Smooth muscle cell (in vitro differentiated cells): ENCODE measurements at regions not wholly inside any gene's neighbourhood (a gene's known extent, or its start where the extent isn't known, plus 50 kb on each side); places are given as distances from the start of the nearest gene placed in this dataset.

ENCODE experiments used
- DNase-seq: peaks from one replicate; lab custom pipeline; 2025; ENCODE audit not compliant: unreplicated experiment; lab: John Stamatoyannopoulos, UW
- H2AFZ ChIP-seq: fragments of 200-600 bp; sonication (generic); 2 replicates; pipeline ENCODE4 v1.6.0; 2016; ENCODE audit warnings: antibody characterized with exemption, low read depth, mild to moderate bottlenecking
- H3F3A ChIP-seq: fragments of 200-600 bp; sonication (generic); 2 replicates; pipeline ENCODE4 v1.6.0; 2017; ENCODE audit warnings: antibody characterized with exemption, low read depth
- H3K27ac ChIP-seq: fragments of 200-600 bp; sonication (generic); 2 replicates; pipeline ENCODE4 v1.5.1; 2016; ENCODE audit warnings: low read depth, mild to moderate bottlenecking
- H3K27me3 ChIP-seq: fragments of 200-600 bp; sonication (generic); 2 replicates; pipeline ENCODE4 v1.6.1; 2016; ENCODE audit warnings: low read depth, mild to moderate bottlenecking
- H3K36me3 ChIP-seq: fragments of 200-600 bp; sonication (generic); 2 replicates; pipeline ENCODE4 v1.5.1; 2016; ENCODE audit warnings: low read depth
- H3K4me1 ChIP-seq: fragments of 200-600 bp; sonication (generic); 2 replicates; pipeline ENCODE4 v1.5.1; 2016; ENCODE audit warnings: low read depth
- H3K4me2 ChIP-seq: fragments of 200-600 bp; sonication (generic); 2 replicates; pipeline ENCODE4 v1.6.0; 2016; ENCODE audit warnings: mild to moderate bottlenecking
- H3K4me3 ChIP-seq: fragments of 200-600 bp; sonication (generic); 2 replicates; pipeline ENCODE4 v1.5.1; 2016; ENCODE audit warnings: mild to moderate bottlenecking
- H3K79me2 ChIP-seq: fragments of 200-600 bp; sonication (generic); 2 replicates; pipeline ENCODE4 v1.6.0; 2016; ENCODE audit warnings: low read depth, mild to moderate bottlenecking
- H3K9ac ChIP-seq: fragments of 200-600 bp; sonication (generic); 2 replicates; pipeline ENCODE4 v1.6.0; 2016; ENCODE audit warnings: low read depth
- H3K9me3 ChIP-seq: fragments of 200-600 bp; sonication (generic); replicated peaks from 2 replicates; pipeline ENCODE4 v1.5.1; 2016; ENCODE audit warnings: low read depth
- H4K20me1 ChIP-seq: fragments of 200-600 bp; sonication (generic); 2 replicates; pipeline ENCODE4 v1.6.0; 2016; ENCODE audit warnings: low read depth
- WGBS: methylation state at CpG from one replicate; pipeline ENCODE4 v1.1.7; 2016; ENCODE audit warnings: low lambda C conversion rate; 5-methylcytosine and 5-hydroxymethylcytosine counted together
- TF ChIP-seq, protein P1 (sequence below): fragments of 200-600 bp; sonication (generic); IDR thresholded peaks from 2 replicates; pipeline ENCODE4 v1.5.1; 2017; ENCODE audit warnings: borderline replicate concordance, mild to moderate bottlenecking, antibody characterized with exemption; ENCODE audit not compliant: insufficient read depth, poor library complexity, severe bottlenecking

DNA sequence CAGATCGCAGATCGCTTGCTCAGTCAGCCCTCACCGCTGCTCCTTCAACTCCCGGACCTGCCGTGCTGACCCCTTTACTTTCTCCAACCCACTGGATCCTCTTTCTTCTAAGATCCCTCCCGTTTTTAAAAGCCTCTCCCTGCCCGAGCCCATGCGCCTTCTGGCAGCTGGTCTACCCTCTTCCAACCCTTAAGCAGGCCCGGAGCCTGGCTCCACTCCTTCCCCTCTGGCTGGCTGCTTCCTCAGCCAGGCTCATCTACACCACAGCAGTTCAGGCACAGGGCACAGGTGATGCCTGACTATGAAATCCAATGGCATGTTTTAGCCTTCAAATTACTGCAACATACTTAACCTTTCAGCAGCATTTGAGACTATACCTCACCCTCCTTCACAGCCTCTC lies 63.8 kb upstream of the PABPC3 start:
- Histone ChIP-seq H3K36me3 (no peaks in the 10 kb centered on the region), H2AFZ (no peak overlapping the region), H3K4me2 (no peak overlapping the region), H3K9ac (no peak overlapping the region), H4K20me1 (no peaks in the 10 kb centered on the region), H3K4me1 (no peaks in the 10 kb centered on the region), H3K4me3 (no peak overlapping the region), H3K9me3 (no peaks in the 10 kb centered on the region), H3F3A (no peaks in the 10 kb centered on the region), H3K27me3 (no peaks in the 10 kb centered on the region), H3K79me2 (no peaks in the 10 kb centered on the region), H3K27ac (no peak overlapping the region)
- WGBS: 86% methylated on average over 9 of the region's 9 CpGs
- TF ChIP-seq, protein P1, sequence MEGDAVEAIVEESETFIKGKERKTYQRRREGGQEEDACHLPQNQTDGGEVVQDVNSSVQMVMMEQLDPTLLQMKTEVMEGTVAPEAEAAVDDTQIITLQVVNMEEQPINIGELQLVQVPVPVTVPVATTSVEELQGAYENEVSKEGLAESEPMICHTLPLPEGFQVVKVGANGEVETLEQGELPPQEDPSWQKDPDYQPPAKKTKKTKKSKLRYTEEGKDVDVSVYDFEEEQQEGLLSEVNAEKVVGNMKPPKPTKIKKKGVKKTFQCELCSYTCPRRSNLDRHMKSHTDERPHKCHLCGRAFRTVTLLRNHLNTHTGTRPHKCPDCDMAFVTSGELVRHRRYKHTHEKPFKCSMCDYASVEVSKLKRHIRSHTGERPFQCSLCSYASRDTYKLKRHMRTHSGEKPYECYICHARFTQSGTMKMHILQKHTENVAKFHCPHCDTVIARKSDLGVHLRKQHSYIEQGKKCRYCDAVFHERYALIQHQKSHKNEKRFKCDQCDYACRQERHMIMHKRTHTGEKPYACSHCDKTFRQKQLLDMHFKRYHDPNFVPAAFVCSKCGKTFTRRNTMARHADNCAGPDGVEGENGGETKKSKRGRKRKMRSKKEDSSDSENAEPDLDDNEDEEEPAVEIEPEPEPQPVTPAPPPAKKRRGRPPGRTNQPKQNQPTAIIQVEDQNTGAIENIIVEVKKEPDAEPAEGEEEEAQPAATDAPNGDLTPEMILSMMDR: no peak
- no peak for DNase-seq

DNA sequence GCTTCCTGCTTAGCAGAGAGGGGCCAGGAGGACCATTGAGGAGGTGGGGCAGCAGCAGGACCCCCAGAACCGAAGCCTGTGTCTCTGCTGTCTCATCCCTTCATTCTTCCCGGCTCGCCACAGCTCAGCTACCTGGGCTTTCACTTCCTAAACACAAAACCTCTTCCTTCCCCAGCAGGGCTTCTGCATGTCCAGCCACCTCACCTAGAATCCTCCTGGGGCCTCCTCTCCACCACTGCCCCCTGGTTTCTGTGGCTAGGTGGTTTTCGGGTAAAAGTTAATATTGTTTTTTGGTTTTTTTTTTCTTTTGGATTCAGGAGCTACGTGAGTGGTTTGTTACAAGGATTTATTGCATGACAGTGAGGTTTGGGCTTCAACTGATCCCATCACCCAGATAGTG lies 61.8 kb upstream of the PABPC3 start:
- DNase-seq: no peak
- no peak overlapping the region for H3K4me3 ChIP-seq
- H3K27ac ChIP-seq: no peak overlapping the region
- H2AFZ ChIP-seq: no peak overlapping the region
- no peaks in the 10 kb centered on the region for H4K20me1 ChIP-seq
- TF ChIP-seq, protein P1: no peak
- H3K27me3 ChIP-seq: no peaks in the 10 kb centered on the region
- no peaks in the 10 kb centered on the region for H3F3A ChIP-seq
- no peak overlapping the region for H3K4me2 ChIP-seq
- no peaks in the 10 kb centered on the region for H3K9me3 ChIP-seq
- H3K9ac ChIP-seq: no peak overlapping the region
- H3K79me2 ChIP-seq: no peaks in the 10 kb centered on the region
- 91% methylated on average over 5 of the region's 5 CpGs for WGBS
- no peaks in the 10 kb centered on the region for H3K4me1 ChIP-seq
- H3K36me3 ChIP-seq: no peaks in the 10 kb centered on the region

DNA sequence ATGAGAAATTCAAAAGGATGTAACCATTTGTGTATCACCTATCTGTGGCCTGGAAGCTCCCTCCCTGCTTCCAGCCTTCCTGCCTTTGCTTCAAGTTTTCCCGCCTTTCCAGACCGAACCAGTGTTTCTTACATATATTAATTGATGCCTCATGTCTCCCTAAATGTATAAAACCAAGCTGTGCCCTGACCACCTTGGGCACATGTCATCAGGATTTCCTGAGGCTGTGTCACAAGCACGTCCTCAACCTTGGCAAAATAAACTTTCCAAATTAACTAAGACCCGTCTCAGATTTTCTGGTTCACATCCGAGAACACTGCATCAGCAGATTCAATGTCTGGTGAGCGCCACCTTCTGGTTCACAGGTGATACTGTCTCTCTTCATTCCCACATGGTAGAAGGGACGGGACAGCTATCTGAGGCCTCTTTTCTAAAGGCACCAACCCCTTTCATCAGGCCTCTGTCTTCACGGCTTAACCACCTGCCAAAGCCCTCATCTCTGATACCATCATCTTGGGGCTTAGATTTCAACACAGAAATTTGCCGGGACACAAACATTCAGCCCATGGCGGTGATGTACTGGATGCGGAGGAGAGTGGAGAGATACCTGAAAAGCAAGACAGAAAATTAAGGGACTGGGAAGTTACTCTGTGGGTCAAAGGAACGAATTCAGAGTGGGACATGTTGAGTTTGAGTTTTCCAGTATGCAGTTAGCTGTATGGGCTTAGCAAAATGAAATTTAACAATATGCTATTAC lies 58.7 kb upstream of the PABPC3 start:
- Histone ChIP-seq H3K27me3 (no peaks in the 10 kb centered on the region), H3K79me2 (no peaks in the 10 kb centered on the region), H3K27ac (no peak overlapping the region), H3K9ac (no peak overlapping the region), H3K4me1 (peaks cover 3% of the 10 kb centered on the region), H4K20me1 (no peaks in the 10 kb centered on the region), H3K4me2 (no peak overlapping the region), H2AFZ (no peak overlapping the region), H3F3A (no peaks in the 10 kb centered on the region), H3K4me3 (no peak overlapping the region), H3K9me3 (no peaks in the 10 kb centered on the region), H3K36me3 (no peaks in the 10 kb centered on the region)
- TF ChIP-seq, protein P1: peak; percentile 77
- no peak for DNase-seq
- WGBS: 46% methylated on average over 12 of the region's 12 CpGs
